HAP-1 (cell line): ENCODE measurements at regions not wholly inside any gene's neighbourhood (a gene's known extent, or its start where the extent isn't known, plus 50 kb on each side); places are given as distances from the start of the nearest gene placed in this dataset.

ENCODE experiments used
- DNase-seq, 2 experiments: peaks; one replicate each; pipeline ENCODE4 v3.0.0-alpha.2; 2016 to 2020; ENCODE audit warnings: low spot score in 2 of 2
- H3K27me3 ChIP-seq: fragments of 250-450 bp; sonication (Bioruptor Pico); 2 replicates; pipeline ENCODE4 v1.5.1; 2020; ENCODE audit warnings: low read depth, mild to moderate bottlenecking, moderate library complexity
- H3K36me3 ChIP-seq: fragments of 250-450 bp; sonication (Bioruptor Pico); replicated peaks from 2 replicates; pipeline ENCODE4 v1.5.1; 2020; ENCODE audit warnings: mild to moderate bottlenecking
- H3K4me1 ChIP-seq: fragments of 250-450 bp; sonication (Bioruptor Pico); 2 replicates; pipeline ENCODE4 v1.5.1; 2020; ENCODE audit warnings: mild to moderate bottlenecking
- H3K4me3 ChIP-seq: fragments of 250-450 bp; sonication (Bioruptor Pico); 2 replicates; pipeline ENCODE4 v1.5.1; 2020; ENCODE audit warnings: mild to moderate bottlenecking, moderate library complexity
- H3K9me3 ChIP-seq: fragments of 250-450 bp; sonication (Bioruptor Pico); 2 replicates; pipeline ENCODE4 v1.5.1; 2020; ENCODE audit warnings: mild to moderate bottlenecking, moderate library complexity
- in situ Hi-C: fragments of 300-500 bp; cut with MboI; formaldehyde crosslinking; loops from 3 replicates; pipeline ENCODE4 v1.14.3; 2020; ENCODE audit warnings: low sequenced_read_pairs, inconsistent platforms, mixed read lengths

GRCh38 chr18:7367336-7367735 lies 136.4 kb downstream of the LRRC30 start:
- in situ Hi-C loops: no loop called here
- H3K36me3 ChIP-seq: no peaks in the 10 kb centered on the region
- DNase-seq: no peak
- H3K9me3 ChIP-seq: no peaks in the 10 kb centered on the region
- H3K27me3 ChIP-seq: no peaks in the 10 kb centered on the region
- H3K4me3 ChIP-seq: no peak overlapping the region
- H3K4me1 ChIP-seq: no peaks in the 10 kb centered on the region

DNA sequence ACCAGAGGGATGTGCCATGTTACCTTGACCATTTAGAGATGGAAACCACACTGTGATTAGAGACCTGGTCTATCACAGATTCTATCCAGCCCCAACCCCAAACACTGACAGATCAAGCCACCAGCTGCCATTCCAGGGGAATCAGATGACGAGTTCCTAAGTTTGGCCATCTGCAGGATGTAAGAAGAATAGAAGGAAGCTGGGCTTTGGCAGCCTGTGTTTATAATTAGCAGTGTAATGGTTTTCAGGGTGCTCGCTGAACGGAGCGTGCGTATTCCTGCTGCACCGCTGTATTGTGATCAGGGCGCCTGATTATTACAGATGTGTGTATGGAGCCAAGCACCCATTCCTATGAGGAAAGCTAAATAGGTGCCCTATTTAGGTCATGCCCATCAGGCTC lies 138.1 kb downstream of the LRRC30 start:
- H3K4me3 ChIP-seq: no peak overlapping the region
- no peaks in the 10 kb centered on the region for H3K27me3 ChIP-seq
- DNase-seq: no peak
- H3K4me1 ChIP-seq: no peaks in the 10 kb centered on the region
- H3K36me3 ChIP-seq: no peaks in the 10 kb centered on the region
- no peaks in the 10 kb centered on the region for H3K9me3 ChIP-seq
- in situ Hi-C loops: no loop called here

- no peaks in the 10 kb centered on the region for H3K9me3 ChIP-seq
- no peak overlapping the region for H3K4me3 ChIP-seq
- H3K36me3 ChIP-seq: no peaks in the 10 kb centered on the region
- H3K27me3 ChIP-seq: no peaks in the 10 kb centered on the region
- in situ Hi-C loops: no loop called here
- DNase-seq: no peak
- no peaks in the 10 kb centered on the region for H3K4me1 ChIP-seq
Observed at GRCh38 chr18:7370375-7370774, 139.5 kb downstream of the LRRC30 start.

- no peaks in the 10 kb centered on the region for H3K9me3 ChIP-seq
- no peaks in the 10 kb centered on the region for H3K4me1 ChIP-seq
- no peak overlapping the region for H3K4me3 ChIP-seq
- H3K27me3 ChIP-seq: no peaks in the 10 kb centered on the region
- in situ Hi-C loops: no loop called here
- no peaks in the 10 kb centered on the region for H3K36me3 ChIP-seq
- no peak for DNase-seq
Observed at GRCh38 chr18:7370802-7371201, 139.9 kb downstream of the LRRC30 start.

GRCh38 chr18:7373441-7373840 lies 142.6 kb downstream of the LRRC30 start:
- H3K9me3 ChIP-seq: no peaks in the 10 kb centered on the region
- no peak for DNase-seq
- no peaks in the 10 kb centered on the region for H3K4me1 ChIP-seq
- H3K36me3 ChIP-seq: no peaks in the 10 kb centered on the region
- H3K4me3 ChIP-seq: no peak overlapping the region
- no peaks in the 10 kb centered on the region for H3K27me3 ChIP-seq
- in situ Hi-C loops: no loop called here

DNA sequence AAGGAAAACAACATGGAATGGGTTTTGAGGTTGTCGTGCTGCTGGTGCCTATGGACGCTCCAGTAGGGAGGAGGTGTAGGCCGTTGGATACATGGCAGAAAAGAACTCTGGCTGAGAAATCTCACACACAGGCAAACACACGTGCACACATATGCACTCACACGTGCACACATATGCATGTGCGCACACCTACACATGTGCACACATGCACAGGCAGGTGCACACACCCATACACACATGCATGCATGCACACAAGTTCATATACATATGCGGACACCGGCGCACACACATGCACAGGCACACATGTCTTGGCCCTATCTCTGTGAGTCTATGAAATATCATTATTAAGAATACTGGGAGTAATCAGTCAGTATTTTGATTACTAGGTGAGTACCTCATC lies 150.4 kb downstream of the LRRC30 start:
- H3K36me3 ChIP-seq: no peaks in the 10 kb centered on the region
- no peaks in the 10 kb centered on the region for H3K4me1 ChIP-seq
- no peaks in the 10 kb centered on the region; the same call in 1 of the 2 replicates for H3K9me3 ChIP-seq
- H3K27me3 ChIP-seq: no peaks in the 10 kb centered on the region
- no peak for DNase-seq
- no peak overlapping the region for H3K4me3 ChIP-seq
- in situ Hi-C loops: loop anchor here (25.0 kb wide), 1 partner anchor 94 kb away; no protein-coding TSS in a partner anchor

GRCh38 chr18:7382328-7383001 lies 151.6 kb downstream of the LRRC30 start:
- Histone ChIP-seq H3K36me3 (no peaks in the 10 kb centered on the region), H3K4me3 (no peak overlapping the region), H3K4me1 (no peaks in the 10 kb centered on the region), H3K9me3 (no peaks in the 10 kb centered on the region; the same call in 1 of the 2 replicates), H3K27me3 (no peaks in the 10 kb centered on the region)
- in situ Hi-C loops: loop anchor here (25.0 kb wide), 1 partner anchor 95 kb away; no protein-coding TSS in a partner anchor
- DNase-seq: no peak

- H3K9me3 ChIP-seq: no peaks in the 10 kb centered on the region; the same call in 1 of the 2 replicates
- no peaks in the 10 kb centered on the region for H3K36me3 ChIP-seq
- no peaks in the 10 kb centered on the region for H3K27me3 ChIP-seq
- DNase-seq: no peak
- no peak overlapping the region for H3K4me3 ChIP-seq
- in situ Hi-C loops: loop anchor here (25.0 kb wide), 1 partner anchor 96 kb away; no protein-coding TSS in a partner anchor
- no peaks in the 10 kb centered on the region for H3K4me1 ChIP-seq
Observed at GRCh38 chr18:7383002-7383980, 152.4 kb downstream of the LRRC30 start.

DNA sequence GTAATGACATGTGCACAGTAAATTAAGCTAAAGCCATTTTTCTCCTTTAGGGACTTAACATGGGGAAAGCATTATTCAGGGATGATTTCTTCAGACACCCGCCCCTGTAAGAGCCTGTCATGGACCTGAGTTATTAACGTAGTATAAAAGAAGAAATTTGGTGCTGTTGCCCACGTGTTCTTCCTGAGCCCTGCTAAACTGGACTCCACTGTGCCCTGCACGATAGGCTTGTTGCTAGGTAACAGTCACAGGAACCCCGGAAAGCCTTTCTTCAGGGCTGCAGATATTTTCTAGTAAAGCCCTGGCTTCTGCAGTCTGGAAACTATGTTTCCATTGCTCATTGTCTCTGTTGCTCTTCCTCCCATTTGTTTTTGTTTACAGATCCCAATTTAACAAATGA lies 157.9 kb downstream of the LRRC30 start:
- Histone ChIP-seq H3K27me3 (no peaks in the 10 kb centered on the region), H3K4me3 (no peak overlapping the region), H3K4me1 (no peaks in the 10 kb centered on the region), H3K9me3 (no peaks in the 10 kb centered on the region), H3K36me3 (no peaks in the 10 kb centered on the region)
- no peak for DNase-seq
- in situ Hi-C loops: loop anchor here (25.0 kb wide), 1 partner anchor 101 kb away; no protein-coding TSS in a partner anchor

- Histone ChIP-seq H3K4me3 (no peak overlapping the region), H3K27me3 (no peaks in the 10 kb centered on the region), H3K4me1 (no peaks in the 10 kb centered on the region), H3K36me3 (no peaks in the 10 kb centered on the region), H3K9me3 (no peaks in the 10 kb centered on the region)
- in situ Hi-C loops: loop anchor here (25.0 kb wide), 1 partner anchor 104 kb away; no protein-coding TSS in a partner anchor
- no peak for DNase-seq
Observed at GRCh38 chr18:7390731-7391492, 160.0 kb downstream of the LRRC30 start.

DNA sequence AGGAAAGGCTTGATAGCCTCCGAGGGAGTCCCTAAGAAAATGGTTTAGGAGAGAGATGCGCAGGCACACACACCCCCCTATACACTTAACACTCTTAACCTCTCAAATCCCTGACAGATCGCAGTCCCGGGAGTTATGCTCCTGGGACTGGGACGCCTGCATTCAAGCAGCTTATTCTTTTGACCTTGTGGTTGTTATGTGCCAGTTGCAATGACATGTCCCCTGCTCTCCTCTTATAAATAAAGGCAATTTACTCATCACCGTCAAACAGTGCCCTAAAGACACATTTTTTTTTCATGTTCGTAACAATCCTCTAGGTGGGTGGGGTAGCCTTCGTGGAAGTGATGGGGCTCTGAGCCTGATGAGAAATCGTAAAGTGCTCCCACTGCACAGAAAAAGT lies 162.2 kb downstream of the LRRC30 start:
- no peak overlapping the region for H3K4me3 ChIP-seq
- no peak for DNase-seq
- no peaks in the 10 kb centered on the region for H3K4me1 ChIP-seq
- H3K9me3 ChIP-seq: no peaks in the 10 kb centered on the region; the same call in 1 of the 2 replicates
- in situ Hi-C loops: loop anchor here (25.0 kb wide), 1 partner anchor 106 kb away; no protein-coding TSS in a partner anchor
- no peaks in the 10 kb centered on the region for H3K36me3 ChIP-seq
- H3K27me3 ChIP-seq: no peaks in the 10 kb centered on the region

DNA sequence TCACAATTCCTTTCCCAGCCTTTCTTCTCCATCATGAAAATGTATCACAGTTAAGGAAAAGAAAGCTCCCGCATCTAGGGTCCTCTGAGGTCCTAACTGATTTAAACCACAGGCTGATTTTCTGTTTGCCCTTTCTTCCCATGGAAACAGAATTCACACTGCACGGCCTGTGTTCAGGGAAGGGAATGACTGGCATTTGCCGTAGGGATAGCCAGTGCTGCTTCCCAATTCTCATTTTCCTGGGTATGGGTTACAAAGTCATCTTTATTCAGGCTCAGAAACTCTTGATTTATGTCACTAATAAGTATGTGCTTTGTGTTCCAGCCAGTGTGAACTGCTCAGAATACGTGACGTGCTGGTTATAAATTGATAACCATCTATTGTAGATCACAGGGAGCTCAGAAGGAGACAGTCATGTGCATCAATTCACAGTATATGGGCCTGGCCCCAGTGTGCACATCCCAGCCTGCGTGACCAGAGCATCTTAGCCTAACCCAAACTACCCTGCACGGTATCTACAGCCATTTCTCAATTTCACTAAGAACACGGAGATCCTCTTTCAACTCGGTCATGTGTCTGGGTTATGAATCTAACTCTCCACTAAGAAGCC lies 163.3 kb downstream of the LRRC30 start:
- H3K4me3 ChIP-seq: no peak overlapping the region
- no peak for DNase-seq
- in situ Hi-C loops: loop anchor here (25.0 kb wide), 1 partner anchor 107 kb away; no protein-coding TSS in a partner anchor
- H3K9me3 ChIP-seq: no peaks in the 10 kb centered on the region; the same call in 1 of the 2 replicates
- H3K27me3 ChIP-seq: no peaks in the 10 kb centered on the region
- no peaks in the 10 kb centered on the region for H3K36me3 ChIP-seq
- no peaks in the 10 kb centered on the region for H3K4me1 ChIP-seq

DNA sequence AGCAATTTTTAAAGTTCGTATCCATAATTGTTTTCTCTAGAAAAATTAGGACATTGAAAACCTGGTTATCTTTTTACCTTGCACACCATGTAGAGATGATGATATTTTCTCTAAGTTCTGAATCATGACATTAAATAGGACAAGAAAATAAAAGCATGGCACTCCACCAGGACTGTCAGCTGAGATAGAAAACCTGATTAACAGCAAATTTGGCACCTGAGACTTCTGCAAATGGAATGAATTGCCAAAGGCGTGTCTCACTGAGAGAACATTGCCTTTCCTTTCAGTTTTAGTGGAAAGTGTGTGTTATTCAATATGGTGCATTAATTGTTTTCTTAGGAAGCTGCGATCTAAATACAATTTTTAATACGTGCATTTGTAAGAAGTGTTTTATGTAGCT lies 164.7 kb downstream of the LRRC30 start:
- H3K4me1 ChIP-seq: no peaks in the 10 kb centered on the region
- no peaks in the 10 kb centered on the region for H3K27me3 ChIP-seq
- no peaks in the 10 kb centered on the region; the same call in 1 of the 2 replicates for H3K9me3 ChIP-seq
- H3K4me3 ChIP-seq: no peak overlapping the region
- H3K36me3 ChIP-seq: no peaks in the 10 kb centered on the region
- DNase-seq: no peak
- in situ Hi-C loops: loop anchor here (25.0 kb wide), 1 partner anchor 108 kb away; no protein-coding TSS in a partner anchor
